Adipocyte (in vitro differentiated cells): ENCODE measurements at regions not wholly inside any gene's neighbourhood (a gene's known extent, or its start where the extent isn't known, plus 50 kb on each side); places are given as distances from the start of the nearest gene placed in this dataset.

Experiments
- DNase-seq: peaks from one replicate; pipeline ENCODE4 v3.0.0-alpha.2; 2015; ENCODE audit warnings: low read depth
- H3K27me3 ChIP-seq: replicated peaks from 2 replicates; pipeline ENCODE4 v1.7.0; 2013; ENCODE audit warnings: mild to moderate bottlenecking, low read length, moderate library complexity; ENCODE audit not compliant: control insufficient read depth, insufficient read depth
- H3K36me3 ChIP-seq: 2 replicates; pipeline ENCODE4 v1.7.0; 2013; ENCODE audit warnings: low read length, mild to moderate bottlenecking, moderate library complexity; ENCODE audit not compliant: control insufficient read depth, insufficient read depth, severe bottlenecking
- H3K4me1 ChIP-seq: 2 replicates; pipeline ENCODE4 v1.7.0; 2013; ENCODE audit warnings: mild to moderate bottlenecking, low read length, moderate library complexity; ENCODE audit not compliant: control insufficient read depth, insufficient read depth
- H3K4me3 ChIP-seq: 2 replicates; pipeline ENCODE4 v1.7.0; 2013; ENCODE audit warnings: mild to moderate bottlenecking, low read length, moderate library complexity
- H3K9ac ChIP-seq: 2 replicates; pipeline ENCODE4 v1.7.0; 2013; ENCODE audit warnings: mild to moderate bottlenecking, low read length, moderate library complexity
- H3K9me3 ChIP-seq: 2 replicates; pipeline ENCODE4 v1.7.0; 2013; ENCODE audit warnings: mild to moderate bottlenecking, low read length, moderate library complexity; ENCODE audit not compliant: control insufficient read depth

DNA sequence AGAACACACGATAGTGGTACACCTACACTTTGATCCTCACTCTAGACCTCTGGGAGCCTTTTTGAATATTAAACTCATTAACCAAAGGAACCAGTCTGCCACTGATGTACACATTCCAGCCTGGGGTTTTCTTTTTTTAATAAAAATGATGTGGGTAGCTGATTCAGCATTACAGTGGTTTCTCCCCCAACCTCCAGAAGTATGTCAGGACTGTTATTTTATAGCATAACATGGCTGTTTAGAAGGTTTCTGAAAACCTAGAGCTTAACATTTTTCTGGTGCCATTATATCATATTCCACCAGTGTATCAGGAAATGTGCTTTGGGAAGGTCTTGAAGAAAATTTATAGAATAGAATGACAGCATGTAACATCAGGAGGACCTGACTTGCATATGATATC is 540.9 kb upstream of the WWC1 start:
- no peaks in the 10 kb centered on the region for H3K9me3 ChIP-seq
- no peak overlapping the region for H3K9ac ChIP-seq
- H3K4me3 ChIP-seq, result no peak overlapping the region
- H3K36me3 ChIP-seq, result no peaks in the 10 kb centered on the region
- no peaks in the 10 kb centered on the region for H3K27me3 ChIP-seq
- DNase-seq, result no peak
- H3K4me1 ChIP-seq, result no peaks in the 10 kb centered on the region

DNA sequence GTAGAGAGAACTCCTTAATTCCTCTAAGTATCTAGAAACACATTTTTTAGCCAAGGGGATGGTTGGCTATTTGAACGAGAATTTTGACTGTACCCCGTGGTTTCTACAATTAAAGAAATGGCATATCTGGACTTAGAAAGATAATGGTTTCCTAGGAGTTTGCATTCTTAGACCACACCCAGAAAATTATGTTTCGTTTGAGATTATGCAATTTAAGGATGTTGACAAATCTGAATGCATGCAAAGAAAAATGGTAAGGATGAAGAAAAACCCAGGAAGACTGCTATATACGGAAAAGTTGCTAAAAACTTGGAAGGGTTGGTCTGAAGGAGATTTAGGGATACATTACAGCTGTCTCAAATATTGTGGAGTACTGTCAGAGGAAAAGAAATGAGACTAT is 538.5 kb upstream of the WWC1 start:
- peak; percentile 34 for DNase-seq
- Histone ChIP-seq H3K4me1 (no peaks in the 10 kb centered on the region), H3K9ac (no peak overlapping the region), H3K27me3 (no peaks in the 10 kb centered on the region), H3K9me3 (no peaks in the 10 kb centered on the region), H3K36me3 (no peaks in the 10 kb centered on the region), H3K4me3 (no peak overlapping the region)

- no peaks in the 10 kb centered on the region for H3K9me3 ChIP-seq
- DNase-seq, result no peak
- no peaks in the 10 kb centered on the region for H3K27me3 ChIP-seq
- H3K4me1 ChIP-seq, result no peaks in the 10 kb centered on the region
- no peak overlapping the region for H3K9ac ChIP-seq
- no peak overlapping the region for H3K4me3 ChIP-seq
- no peaks in the 10 kb centered on the region for H3K36me3 ChIP-seq
These were observed 537.5 kb upstream of the WWC1 start for GRCh38 chr5:167753725-167754490.

DNA sequence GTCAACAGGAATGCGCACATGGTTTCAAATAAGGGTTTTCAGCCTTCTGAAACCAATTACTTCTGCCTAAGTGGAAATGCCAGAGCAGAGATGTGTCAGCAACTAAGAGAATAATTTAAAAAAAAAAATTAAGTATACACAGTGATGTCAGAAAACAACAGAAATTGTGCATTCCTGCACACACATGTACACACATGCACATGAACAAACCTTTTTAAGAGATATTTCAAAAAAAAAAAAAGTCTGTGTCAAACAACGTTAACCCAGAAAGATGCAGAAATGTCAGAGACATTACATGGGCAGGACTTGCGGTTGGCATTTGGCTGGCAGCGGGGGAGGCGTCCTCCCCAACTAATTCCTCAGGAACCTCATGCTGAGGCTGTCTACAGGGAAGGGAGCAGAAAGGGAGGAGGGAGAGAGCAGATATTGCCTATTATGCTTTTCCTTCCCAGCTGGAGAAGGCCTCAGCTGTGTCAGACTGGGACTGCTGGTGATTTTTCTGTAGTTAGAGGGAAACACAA is 536.9 kb upstream of the WWC1 start:
- Histone ChIP-seq H3K9ac (no peak overlapping the region), H3K4me3 (no peak overlapping the region), H3K36me3 (no peaks in the 10 kb centered on the region), H3K27me3 (no peaks in the 10 kb centered on the region), H3K9me3 (no peaks in the 10 kb centered on the region), H3K4me1 (peaks cover 5% of the 10 kb centered on the region)
- DNase-seq, result peak; percentile 72

DNA sequence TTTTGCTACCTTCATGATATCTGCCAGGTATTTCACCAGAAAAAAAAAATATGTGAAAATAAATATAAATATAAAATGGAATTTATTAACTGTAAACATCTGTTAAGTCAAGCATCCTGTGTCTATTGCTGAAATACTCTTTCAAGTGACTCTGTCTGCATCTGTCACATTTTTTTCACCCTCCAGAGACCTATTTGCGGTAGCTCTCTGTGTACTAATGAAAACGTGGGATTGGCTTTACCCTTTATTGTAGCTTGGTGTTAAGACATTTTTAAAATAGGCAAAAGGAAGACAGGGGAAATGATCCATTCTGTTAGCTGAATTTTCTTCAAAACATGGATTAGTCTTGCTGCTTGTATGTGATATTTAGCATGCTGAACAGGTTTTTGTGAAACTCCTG is 536.0 kb upstream of the WWC1 start:
- no peaks in the 10 kb centered on the region for H3K27me3 ChIP-seq
- H3K4me3 ChIP-seq, result no peak overlapping the region
- peaks cover 6% of the 10 kb centered on the region for H3K4me1 ChIP-seq
- H3K9ac ChIP-seq, result no peak overlapping the region
- no peaks in the 10 kb centered on the region for H3K9me3 ChIP-seq
- DNase-seq, result no peak
- no peaks in the 10 kb centered on the region for H3K36me3 ChIP-seq

DNA sequence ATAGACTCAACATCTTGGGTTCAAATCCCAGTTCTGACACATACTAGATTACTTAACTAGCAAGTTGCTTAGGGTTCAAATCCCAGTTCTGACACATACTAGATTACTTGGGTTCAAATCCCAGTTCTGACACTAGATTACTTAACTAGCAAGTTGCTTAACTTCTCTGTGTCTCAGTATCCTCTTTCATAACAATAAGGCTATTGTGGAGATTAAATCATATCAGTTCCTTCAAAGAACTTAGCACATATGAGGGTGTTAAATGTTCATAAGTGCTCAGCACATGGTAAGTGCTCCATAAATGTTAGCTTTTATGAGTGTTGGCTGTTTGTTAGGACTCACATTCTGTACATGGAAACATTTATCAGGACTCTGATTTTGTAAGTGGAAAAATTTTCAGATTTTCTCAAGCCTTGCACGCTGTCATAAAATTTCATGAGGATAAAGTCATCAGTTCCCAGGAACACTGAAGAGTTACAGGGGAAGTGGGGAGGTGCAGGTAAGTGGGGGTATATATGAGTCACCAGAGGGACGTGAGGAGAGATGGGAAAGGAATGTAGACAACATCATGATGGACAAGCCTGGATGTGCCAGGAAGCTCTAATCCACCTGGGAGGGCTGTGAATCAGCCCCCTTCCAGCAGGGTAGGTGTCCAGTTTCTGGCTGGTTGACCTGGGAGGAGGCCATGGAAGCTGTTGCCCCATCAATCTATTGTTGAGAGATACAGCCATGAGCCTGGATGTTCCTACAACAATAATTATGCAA is 532.2 kb upstream of the WWC1 start:
- H3K4me1 ChIP-seq, result peaks cover 8% of the 10 kb centered on the region
- no peak overlapping the region for H3K9ac ChIP-seq
- no peak for DNase-seq
- no peaks in the 10 kb centered on the region for H3K36me3 ChIP-seq
- H3K9me3 ChIP-seq, result no peaks in the 10 kb centered on the region
- no peak overlapping the region for H3K4me3 ChIP-seq
- no peaks in the 10 kb centered on the region for H3K27me3 ChIP-seq

- DNase-seq, result peak; percentile 48
- Histone ChIP-seq H3K9ac (no peak overlapping the region), H3K27me3 (no peaks in the 10 kb centered on the region), H3K4me3 (no peak overlapping the region), H3K4me1 (peaks cover 8% of the 10 kb centered on the region), H3K9me3 (no peaks in the 10 kb centered on the region), H3K36me3 (no peaks in the 10 kb centered on the region)
These were observed 527.7 kb upstream of the WWC1 start for GRCh38 chr5:167763772-167764171.

- H3K4me1 ChIP-seq, result peaks cover 2% of the 10 kb centered on the region
- H3K27me3 ChIP-seq, result no peaks in the 10 kb centered on the region
- no peak overlapping the region for H3K4me3 ChIP-seq
- H3K9me3 ChIP-seq, result no peaks in the 10 kb centered on the region
- no peak for DNase-seq
- H3K36me3 ChIP-seq, result no peaks in the 10 kb centered on the region
- H3K9ac ChIP-seq, result no peak overlapping the region
These were observed 526.7 kb upstream of the WWC1 start for GRCh38 chr5:167764641-167765289.

DNA sequence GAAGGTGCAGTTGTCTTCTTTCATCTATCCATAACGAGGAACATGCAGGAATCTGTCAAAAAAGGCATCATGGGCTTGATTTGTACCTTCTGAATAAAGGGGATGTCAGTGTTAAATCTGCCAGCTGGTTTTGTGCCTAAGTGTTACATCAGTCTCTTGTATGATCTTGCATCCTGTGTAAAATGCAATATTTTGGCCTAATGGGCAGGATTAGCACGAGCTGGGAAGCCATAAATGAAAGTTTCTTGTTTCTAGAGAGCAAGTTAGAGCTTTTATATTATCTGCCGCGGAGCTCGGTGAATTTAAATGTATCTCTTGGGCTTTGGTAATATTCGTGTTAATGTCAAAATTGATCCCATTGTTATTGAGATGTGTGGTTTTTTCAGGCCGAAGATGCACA is 526.1 kb upstream of the WWC1 start:
- Histone ChIP-seq H3K36me3 (no peaks in the 10 kb centered on the region), H3K27me3 (no peaks in the 10 kb centered on the region), H3K4me1 (peaks cover 2% of the 10 kb centered on the region), H3K9me3 (no peaks in the 10 kb centered on the region), H3K4me3 (no peak overlapping the region), H3K9ac (no peak overlapping the region)
- no peak for DNase-seq

GRCh38 chr5:167766957-167767356 is 524.5 kb upstream of the WWC1 start:
- H3K9ac ChIP-seq, result no peak overlapping the region
- no peaks in the 10 kb centered on the region for H3K27me3 ChIP-seq
- DNase-seq, result no peak
- H3K4me1 ChIP-seq, result peaks cover 2% of the 10 kb centered on the region
- H3K36me3 ChIP-seq, result no peaks in the 10 kb centered on the region
- H3K4me3 ChIP-seq, result no peak overlapping the region
- H3K9me3 ChIP-seq, result no peaks in the 10 kb centered on the region

GRCh38 chr5:167767795-167768194 is 523.6 kb upstream of the WWC1 start:
- H3K36me3 ChIP-seq, result no peaks in the 10 kb centered on the region
- no peaks in the 10 kb centered on the region for H3K27me3 ChIP-seq
- H3K4me3 ChIP-seq, result no peak overlapping the region
- H3K4me1 ChIP-seq, result peaks cover 2% of the 10 kb centered on the region
- H3K9ac ChIP-seq, result no peak overlapping the region
- H3K9me3 ChIP-seq, result no peaks in the 10 kb centered on the region
- DNase-seq, result no peak
